Amygdala (tissue), 56 donors: ENCODE measurements at regions not wholly inside any gene's neighbourhood (a gene's known extent, or its start where the extent isn't known, plus 50 kb on each side); places are given as distances from the start of the nearest gene placed in this dataset.
A peak's percentile ranks its signal among the peaks of the same experiment; 100 is the strongest.
"Not testable (repeated sequence)": the region's sequence is repeated elsewhere in the genome, so short reads cannot be mapped to it uniquely, and the experiment has no call there.

Source experiments
- DNase-seq, 56 donors: peaks; one replicate each; lab custom pipeline; 2025; lab: John Stamatoyannopoulos, UW

DNA sequence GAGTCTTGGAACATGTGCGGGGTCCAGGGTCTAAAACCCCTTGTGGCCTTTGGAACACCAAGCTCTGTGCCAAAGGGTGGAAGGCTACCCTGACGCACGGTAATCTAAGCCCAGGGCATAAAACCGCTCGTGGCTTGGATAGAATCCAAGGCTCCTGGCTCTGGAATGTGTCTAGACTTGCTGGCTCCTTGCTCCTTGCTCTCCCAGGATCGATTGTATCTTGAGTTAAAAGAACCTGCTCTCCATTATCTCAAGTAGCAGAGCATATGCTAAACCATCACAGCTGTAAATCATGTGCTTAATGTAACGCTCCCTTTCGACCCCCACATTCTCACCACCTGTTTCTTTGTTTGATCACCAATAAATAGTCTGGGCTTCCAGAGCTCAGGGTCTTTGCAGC is 50.3 kb downstream of the TLCD4 start:
- not testable (repeated sequence) for DNase-seq

DNA sequence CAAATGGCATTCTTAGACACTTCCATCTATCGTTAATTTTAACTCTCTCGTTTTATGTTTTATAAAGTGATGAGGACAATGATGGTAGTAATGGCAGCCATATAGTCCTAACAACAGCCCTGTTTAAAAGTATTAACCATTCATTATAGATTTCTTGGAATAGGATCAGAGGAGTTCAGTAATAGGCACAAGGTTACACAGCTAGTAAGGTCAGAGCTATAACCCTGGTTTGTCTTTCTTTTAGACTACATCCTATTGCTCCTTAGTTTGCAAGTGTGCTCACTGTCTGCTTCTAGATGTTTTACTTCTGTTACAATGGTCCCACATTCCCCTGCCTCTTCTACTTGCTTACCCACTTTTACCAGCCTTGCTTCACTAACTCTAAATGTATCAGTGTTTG is 50.9 kb downstream of the TLCD4 start:
- DNase-seq = no peak

DNA sequence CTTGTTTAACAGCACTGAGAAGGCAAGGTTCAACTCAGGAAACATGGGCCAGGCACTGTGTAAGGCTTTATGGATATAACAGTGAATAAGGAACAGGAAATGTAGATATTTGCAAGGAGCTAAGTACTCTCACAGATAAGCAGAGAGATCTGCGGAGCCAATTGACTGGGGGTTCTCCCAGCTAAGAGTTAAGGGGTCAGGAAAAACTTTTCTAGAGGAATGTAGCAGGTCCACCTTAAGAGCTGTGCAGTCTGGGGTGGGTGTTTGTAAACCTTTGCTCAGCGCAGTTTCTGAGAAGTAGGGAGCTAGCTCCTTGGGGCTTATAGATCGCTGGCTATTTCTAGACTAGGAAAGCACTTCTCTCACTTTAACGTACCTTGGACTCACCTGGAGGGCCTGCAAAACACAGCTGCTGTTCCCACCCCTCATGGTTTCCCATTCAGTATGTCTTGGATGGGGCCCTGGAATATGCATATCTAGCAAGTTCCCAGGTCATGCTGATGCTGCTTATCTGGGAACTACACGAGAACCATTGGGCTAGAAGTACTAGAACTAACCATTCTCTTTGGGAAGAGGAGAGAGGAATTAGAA is 51.7 kb downstream of the TLCD4 start:
- DNase-seq = no peak

DNA sequence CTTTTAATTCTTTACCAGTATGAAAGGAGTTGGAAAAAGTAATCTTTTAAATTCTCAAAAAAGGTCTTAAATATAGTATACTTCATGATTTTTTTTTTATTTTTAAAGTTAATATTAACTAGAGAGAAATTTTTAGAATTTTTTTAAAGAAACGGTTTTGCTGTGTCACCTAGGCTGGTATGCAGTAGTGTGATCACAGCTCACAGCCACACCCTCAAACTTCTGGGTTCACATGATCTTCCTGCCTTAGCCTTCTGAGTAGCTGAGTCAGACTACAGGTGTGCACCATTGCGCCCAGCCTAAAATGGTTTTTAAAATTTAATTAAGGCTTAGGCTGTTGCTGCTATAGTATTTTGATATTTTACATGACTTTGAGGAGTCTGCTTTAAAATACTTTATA is 52.4 kb downstream of the TLCD4 start:
- DNase-seq = no peak

DNA sequence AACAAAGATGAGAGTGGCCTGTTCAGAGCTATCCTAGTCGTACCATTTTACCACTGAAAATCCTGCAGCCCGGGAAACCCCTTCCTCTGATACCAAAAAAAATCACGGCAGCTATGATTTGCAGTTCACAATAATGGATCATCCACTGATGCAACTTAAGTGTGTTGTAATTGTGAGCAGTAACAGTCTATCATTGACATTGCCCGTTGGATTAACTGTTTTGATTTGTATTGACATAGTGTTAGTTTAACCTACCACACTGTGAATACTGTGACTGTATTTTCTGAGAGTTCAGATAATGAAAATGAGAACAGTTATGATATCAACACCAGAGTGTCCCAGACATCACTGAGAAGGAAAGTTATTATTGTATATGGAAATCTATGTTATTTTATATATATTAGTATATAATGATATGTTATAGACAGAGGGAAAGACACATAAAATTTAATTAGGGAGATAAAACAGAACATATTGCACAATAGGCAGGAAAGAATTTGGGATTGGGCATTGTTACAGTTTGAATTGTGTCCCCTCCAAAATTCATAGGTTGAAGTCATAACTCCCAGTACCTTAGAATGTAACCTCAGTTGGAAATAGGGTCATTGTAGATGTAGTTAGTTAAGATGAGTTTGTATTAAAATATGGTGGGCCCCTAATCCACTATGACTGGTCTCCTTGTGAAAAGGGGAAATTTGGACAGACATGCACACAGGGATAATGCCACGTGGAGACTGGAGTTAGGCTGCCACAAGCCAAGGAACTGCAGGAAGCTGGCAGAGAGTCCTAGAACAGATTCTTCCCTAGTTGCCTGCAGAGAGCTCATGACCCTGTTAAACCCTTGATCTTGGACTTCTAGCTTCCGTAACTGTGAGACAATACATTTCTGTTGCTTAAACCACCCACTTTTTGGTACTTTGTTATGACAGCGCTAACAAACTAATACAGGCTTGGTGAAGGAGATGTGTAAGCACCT is 54.4 kb downstream of the TLCD4 start:
- peak in 2 of 56 donors; percentile 9 to 15 for DNase-seq

DNA sequence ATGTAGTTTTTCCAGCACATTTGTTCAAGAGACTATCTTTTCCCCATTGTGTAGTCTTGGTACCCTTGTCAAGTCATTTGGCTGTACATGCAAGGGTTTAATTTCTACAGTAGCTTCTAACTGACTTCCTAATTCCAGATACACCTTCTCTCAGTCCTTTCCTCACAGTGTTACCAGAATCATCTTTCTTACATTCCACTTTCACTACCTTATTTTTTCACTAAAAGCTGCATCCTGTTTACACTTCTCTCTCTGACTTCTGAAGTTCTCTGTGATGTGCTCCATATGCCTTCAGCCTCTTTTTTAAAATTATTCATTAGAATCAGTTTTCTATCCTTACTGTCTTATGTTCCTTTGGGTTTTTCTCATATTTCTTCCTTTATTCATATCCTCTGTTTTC is 57.1 kb upstream of the RWDD3 start:
- DNase-seq = no peak

DNA sequence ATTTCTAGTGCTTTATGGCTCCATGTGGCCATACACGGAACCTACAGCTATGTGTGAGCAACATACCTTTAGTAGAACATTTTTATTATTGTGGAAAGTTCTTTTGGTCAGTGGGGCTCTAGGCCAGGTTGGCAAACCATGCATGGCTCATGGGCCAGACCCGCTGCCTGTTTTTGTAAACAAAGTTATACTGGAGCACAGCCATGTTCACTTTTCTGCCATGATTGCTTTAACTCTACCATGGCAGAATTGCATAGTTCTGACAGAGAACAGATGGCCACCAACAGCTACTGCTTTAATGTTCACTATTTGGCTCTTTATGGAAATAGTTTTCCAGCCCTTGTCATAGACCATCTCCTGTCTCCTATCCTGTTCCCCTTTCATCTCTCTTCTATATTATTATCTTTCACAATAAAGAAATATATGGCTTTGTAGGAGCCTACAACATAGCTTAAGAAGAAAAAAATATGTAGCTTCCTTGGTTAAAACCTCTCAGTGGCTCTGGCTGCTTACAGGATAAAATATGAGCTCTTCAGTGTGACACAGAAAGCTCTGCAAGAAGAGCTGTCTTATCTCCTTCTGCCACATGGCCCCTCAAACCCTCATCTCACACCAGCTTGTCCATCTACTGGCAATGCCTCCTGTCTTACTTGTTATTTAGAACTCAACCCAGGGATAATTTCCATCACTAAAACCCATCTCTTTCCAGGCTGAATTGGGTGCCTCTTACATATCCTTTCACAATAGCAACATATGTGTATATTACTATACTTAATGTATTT is 54.6 kb upstream of the RWDD3 start:
- peak in 6 of 56 donors; percentile 1 to 18 (median 4) for DNase-seq

DNA sequence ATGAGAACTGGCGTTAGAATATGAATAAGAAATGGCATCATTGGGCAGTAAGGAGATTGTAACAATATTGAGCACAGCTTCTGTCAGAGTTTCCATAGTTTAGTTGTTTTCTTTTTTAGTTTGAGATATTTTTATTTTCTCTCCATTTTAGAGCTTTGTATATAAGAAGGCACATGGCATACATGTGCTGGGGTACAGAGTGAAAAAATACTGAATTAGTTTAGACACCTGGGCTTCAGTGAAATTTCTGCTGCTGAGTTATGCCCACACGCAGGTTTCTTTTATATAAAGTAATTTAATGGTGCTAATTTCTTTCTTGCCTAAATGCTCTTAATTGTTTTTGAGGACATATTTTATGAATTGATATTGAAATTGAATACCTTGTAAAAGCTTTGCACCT is 53.6 kb upstream of the RWDD3 start:
- no peak for DNase-seq

DNA sequence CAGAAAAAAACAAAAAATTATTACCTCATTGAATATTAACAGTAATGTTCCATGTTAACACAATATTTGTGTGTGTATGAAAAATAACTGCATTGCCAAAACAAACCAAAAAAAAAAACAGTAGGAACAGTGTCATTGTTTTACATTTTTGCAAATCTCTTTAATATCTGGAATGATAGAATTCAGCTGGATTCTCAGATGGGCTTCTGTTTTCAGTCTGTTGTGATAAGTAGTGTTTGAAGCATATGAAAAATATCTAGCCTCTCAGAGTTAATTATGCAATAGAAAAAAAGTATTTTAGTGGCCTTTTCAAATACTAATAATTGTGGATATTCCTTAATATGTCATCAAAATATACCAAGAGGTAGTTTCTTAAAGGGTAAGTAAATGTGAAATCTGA is 52.9 kb upstream of the RWDD3 start:
- DNase-seq = no peak

DNA sequence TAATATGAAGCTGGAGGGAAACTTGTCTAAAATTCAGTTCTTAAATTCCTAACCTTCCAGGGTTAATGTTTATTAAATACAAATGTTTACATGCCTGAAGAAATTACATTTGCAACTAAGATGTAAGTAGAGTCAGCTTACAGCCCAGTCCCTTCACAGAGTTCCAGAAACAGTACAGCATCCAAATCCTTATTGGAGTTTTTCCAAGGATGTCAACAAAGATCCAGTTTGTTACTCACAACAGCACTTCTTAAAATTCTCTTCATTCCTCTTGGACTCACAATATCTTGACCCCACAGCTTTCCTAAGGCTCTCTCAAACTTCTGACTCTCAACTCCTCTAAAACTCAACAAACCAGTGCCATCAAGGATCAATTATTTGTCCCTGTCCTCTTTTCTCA is 50.1 kb upstream of the RWDD3 start:
- no peak for DNase-seq
